Bronchial epithelial cell (primary cell): ENCODE measurements at regions not wholly inside any gene's neighbourhood (a gene's known extent, or its start where the extent isn't known, plus 50 kb on each side); places are given as distances from the start of the nearest gene placed in this dataset.

Experiments used
- DNase-seq: peaks from one replicate; pipeline ENCODE4 v3.0.0-alpha.2; 2010; ENCODE audit warnings: low read depth
- FAIRE-seq: peaks from 2 replicates; lab custom pipeline; 2011; peaks lifted over from hg19 to GRCh38; lab: Jason Lieb, UNC
- H3K27me3 ChIP-seq: 2 replicates; pipeline ENCODE4 v1.5.1; 2011; ENCODE audit warnings: low read length; ENCODE audit not compliant: control insufficient read depth, insufficient read depth
- H3K36me3 ChIP-seq: 2 replicates; pipeline ENCODE4 v1.5.1; 2011; ENCODE audit warnings: low read length; ENCODE audit not compliant: control insufficient read depth, insufficient read depth
- H3K4me3 ChIP-seq: 2 replicates; pipeline ENCODE4 v1.5.1; 2011; ENCODE audit warnings: mild to moderate bottlenecking, low read depth, low read length, control low read depth
- CTCF ChIP-seq: IDR thresholded peaks from 2 replicates; pipeline ENCODE4 v1.5.1; 2011; ENCODE audit warnings: mild to moderate bottlenecking, moderate library complexity, low read length, control low read depth, inconsistent platforms; ENCODE audit not compliant: insufficient read depth, severe bottlenecking

- no peak overlapping the region for H3K4me3 ChIP-seq
- H3K27me3 ChIP-seq: no peaks in the 10 kb centered on the region
- H3K36me3 ChIP-seq: no peaks in the 10 kb centered on the region
- DNase-seq: no peak
- no peak for TF ChIP-seq CTCF
- no peak for FAIRE-seq
Observed at GRCh38 chr4:177951026-177951425, 508.8 kb upstream of the AGA start.

- no peak for FAIRE-seq
Observed at GRCh38 chr4:177952723-177953122, 510.5 kb upstream of the AGA start.

GRCh38 chr4:177957596-177958360 lies 515.5 kb upstream of the AGA start:
- H3K27me3 ChIP-seq: no peaks in the 10 kb centered on the region
- DNase-seq: no peak
- no peak for FAIRE-seq
- TF ChIP-seq CTCF: no peak
- no peak overlapping the region for H3K4me3 ChIP-seq
- no peaks in the 10 kb centered on the region for H3K36me3 ChIP-seq

More at GRCh38 chr4:177952723-177953122, 510.5 kb upstream of the AGA start:
- DNase-seq: no peak
- H3K36me3 ChIP-seq: no peaks in the 10 kb centered on the region
- no peaks in the 10 kb centered on the region for H3K27me3 ChIP-seq
- TF ChIP-seq CTCF: no peak
- no peak overlapping the region for H3K4me3 ChIP-seq

GRCh38 chr4:177960566-177960965 lies 518.3 kb upstream of the AGA start:
- Histone ChIP-seq H3K36me3 (no peaks in the 10 kb centered on the region), H3K4me3 (no peak overlapping the region), H3K27me3 (no peaks in the 10 kb centered on the region)
- no peak for DNase-seq
- no peak for FAIRE-seq
- no peak for TF ChIP-seq CTCF

- TF ChIP-seq CTCF: no peak
- Histone ChIP-seq H3K4me3 (no peak overlapping the region), H3K27me3 (no peaks in the 10 kb centered on the region), H3K36me3 (no peaks in the 10 kb centered on the region)
- FAIRE-seq: no peak
- no peak for DNase-seq
Observed at GRCh38 chr4:177961761-177962380, 519.6 kb upstream of the AGA start.
